ENCODE measurements at regions not wholly inside any gene's neighbourhood (a gene's known extent, or its start where the extent isn't known, plus 50 kb on each side); places are given as distances from the start of the nearest gene placed in this dataset.

- TF ChIP-seq CTCF (IDR thresholded peaks at IDR 0.05) (no peak), POLR2A (IDR thresholded peaks at IDR 0.05) (no peak)
These were observed 408.7 kb upstream of the PIK3R1 start for GRCh38 chr5:67806654-67807438.

All from Peyer's patch (tissue), 4 donors.